Activated T-cell treated with anti-CD3 and anti-CD28 coated beads, Interleukin-2, amount 50 U/mL, for 48 hours (primary cell): ENCODE measurements at regions not wholly inside any gene's neighbourhood (a gene's known extent, or its start where the extent isn't known, plus 50 kb on each side); places are given as distances from the start of the nearest gene placed in this dataset.
"Not testable (repeated sequence)": the region's sequence is repeated elsewhere in the genome, so short reads cannot be mapped to it uniquely, and the experiment has no call there.

Source experiments
- DNase-seq, 2 experiments: peaks; one replicate each; pipeline ENCODE4 v3.0.0-alpha.2; 2020

DNA sequence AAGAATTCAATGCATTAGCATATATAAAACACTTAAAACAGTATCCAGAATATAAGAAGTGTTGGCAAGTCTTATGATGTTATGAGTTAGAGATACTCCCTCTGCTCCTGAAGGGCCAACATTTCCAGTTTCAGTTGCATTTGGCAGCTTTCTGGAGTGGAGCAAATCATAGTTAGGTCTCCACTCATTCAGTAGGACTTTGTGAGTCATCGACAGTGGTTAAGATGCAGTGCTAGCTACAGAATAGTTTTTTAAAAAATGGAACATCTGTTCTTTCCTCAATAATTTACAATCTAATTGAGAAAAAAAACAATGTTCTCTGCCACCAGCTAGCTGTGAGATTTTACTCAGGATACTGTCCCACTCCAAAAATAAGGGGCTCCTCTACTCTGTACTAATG, 389.1 kb downstream of the HLX start:
- no peak for DNase-seq

DNA sequence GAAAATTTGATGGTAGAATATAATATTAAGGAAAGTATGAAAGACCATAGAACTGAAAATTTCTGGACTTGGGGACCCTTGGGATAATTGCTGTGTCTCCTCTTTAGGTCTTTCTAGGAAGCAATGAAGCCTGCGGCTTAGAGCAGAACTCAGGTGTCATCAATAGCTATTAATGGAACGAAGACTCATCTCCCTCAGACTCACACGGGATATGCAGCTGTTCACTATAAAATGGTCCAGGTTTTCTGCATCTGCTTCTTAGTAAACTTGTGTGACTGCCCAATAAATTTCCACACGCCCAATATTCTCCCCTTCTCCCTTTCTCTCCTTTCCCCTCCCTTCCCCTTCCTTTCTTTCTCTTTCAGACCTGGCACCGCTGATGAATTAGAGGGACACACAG, 392.5 kb downstream of the HLX start:
- no peak for DNase-seq

DNA sequence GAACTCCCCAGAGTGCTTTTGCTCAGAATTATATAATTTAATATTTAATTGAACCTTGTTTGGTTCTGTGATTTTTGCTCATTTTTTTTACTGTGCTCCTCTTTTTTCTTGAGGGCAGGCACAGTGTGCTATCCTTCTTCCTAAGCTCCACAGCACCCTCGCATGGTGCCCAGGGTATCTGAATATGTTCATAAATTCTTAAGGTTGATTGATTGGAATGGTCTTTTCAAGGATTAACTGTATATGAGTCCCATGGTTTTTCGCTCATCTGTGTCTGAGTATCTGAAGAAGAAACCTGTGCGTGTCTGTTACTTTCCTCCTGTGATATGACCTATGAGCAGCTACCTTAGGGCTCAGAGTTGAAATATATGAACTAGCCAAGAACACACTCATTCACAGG, 393.7 kb downstream of the HLX start:
- no peak for DNase-seq

DNA sequence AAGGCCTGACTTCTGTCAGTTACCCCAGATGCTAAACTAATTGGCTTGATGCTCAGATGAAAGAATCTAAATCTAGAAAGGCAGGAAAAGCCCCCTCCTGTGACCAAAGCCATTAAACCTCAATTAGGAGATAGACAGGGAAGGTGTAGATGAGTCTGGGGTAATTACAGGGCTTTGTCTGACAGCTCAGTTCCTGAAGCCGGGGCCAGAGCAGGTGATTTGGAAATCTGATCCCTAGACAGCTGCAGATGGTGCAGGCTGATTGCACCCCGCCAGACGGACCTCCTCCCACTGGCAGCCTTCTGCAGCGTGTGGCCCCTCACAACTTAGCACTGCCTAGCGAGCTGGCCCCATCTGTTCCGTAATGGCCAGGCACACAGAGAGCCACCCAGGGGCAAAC, 395.1 kb downstream of the HLX start:
- DNase-seq = no peak

DNA sequence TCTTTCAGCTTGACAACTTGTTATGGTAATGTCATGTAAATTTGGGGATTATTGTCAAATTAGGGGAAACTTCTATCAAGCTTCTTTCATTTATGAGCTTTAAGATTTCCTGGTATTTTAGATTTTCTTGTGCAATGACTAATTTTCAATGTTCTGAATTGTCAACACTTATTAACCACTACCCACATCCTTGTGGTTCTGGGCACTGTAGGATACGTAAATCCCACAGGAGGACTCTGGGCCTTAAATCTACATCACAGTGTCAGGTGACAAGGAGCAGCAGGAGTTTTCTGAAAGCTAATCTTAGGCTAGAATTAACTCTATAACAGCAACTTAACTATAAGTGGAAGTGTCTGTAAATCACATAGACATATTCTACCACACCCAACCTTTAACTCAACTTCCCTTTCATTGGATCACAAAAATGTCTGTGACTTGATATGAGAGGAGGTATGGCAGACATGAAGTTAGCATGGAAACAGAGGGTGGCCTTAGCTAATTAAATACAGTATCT, 397.7 kb downstream of the HLX start:
- no peak for DNase-seq

DNA sequence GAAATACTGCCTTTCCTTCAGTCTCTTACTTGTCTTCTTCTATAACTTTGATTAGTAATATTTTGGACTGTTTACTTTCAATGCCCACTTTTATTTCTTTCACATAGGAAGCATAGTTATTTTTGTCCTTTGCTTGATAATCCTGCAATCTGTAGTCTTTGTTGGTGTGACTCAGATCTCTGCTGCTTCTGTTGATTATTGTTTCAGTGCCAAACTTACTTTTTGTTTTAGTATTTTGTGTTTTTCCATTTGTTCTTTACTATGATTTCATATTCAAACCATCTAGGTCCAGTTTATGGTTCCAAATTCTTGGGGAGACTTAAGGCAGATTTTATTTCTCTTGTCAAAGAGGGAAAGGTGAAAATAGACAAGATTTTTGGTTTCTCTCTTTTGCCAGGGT, 399.9 kb downstream of the HLX start:
- DNase-seq = no peak

DNA sequence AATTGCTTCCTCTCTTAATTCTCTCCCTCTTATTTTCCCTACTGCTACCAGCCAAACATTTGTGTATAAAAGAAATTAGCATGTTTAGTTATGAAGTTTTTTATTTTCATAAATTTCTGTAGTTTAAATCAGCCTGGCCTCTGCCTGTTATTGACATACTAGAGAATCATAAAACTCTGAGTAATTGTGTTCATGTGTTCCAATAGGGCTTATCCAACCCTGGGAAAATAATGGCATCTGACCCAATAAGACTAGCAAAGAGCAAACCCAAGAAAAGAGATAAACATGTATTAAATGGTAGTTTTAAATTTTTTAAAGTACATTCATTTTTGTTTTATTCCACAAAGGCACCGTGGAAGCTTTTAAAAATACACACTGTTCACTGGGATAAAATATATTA, 404.3 kb downstream of the HLX start:
- no peak for DNase-seq

DNA sequence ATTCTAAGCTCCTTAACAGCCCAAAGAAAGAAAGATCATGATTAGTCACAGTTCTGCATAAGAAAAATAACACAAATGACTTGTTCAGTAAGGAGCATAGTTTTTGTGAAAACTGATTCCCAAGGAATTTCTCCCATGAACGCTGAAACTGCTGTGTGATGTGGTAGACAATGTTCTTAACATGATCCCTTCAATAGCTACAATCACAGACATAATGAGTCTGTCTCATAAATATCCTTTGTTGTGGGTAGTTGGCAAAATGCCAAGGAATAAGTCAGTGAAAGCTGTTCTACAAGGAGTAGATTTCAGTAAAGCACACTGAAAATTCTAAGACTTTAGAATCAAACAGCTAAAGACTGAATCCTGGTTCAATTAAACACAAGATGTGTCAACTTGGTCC, 404.8 kb downstream of the HLX start:
- no peak for DNase-seq

DNA sequence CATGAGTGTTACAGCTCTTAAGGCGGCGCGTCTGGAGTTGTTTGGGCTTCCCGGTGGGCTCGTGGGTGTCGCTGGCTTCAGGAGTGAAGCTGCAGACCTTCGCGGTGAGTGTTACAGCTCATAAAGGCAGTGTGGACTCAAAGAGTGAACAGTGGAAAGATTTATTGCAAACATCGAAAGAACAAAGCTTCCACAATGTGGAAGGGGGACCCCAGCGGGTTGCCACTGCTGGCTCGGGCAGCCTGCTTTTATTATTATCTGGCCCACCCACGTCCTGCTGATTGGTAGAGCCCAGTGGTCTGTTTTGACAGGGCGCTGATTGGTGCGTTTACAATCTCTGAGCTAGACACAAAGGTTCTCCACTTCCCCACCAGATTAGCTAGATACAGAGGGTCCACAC, 405.7 kb downstream of the HLX start:
- not testable (repeated sequence) for DNase-seq

DNA sequence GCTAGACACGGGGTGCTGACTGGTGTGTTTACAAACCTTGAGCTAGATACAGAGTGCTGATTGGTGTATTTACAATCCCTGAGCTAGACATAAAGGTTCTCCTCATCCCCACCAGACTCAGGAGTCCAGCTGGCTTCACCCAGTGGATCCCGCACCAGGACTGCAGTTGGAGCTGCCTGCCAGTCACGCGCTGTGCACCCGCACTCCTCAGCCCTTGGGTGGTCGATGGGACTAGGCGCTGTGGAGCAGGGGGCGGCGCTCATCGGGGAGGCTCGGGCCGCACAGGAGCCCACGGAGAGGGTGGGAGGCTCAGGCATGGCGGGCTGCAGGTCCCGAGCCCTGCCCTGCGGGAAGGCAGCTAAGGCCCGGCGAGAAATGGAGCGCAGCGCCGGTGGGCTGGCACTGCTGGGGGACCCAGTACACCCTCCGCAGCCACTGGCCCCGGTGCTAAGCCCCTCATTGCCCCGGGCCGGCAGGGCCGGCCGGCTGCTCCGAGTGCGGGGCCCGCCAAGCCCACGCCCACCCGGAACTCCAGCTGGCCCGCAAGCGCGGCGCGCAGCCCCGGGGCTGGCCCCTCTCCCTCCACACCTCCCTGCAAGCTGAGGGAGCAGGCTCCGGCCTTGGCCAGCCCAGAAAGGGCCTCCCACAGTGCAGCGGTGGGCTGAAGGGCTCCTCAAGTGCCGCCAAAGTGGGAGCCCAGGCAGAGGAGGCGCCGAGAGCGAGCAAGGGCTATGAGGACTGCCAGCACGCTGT, 406.4 kb downstream of the HLX start:
- not testable (repeated sequence) for DNase-seq

DNA sequence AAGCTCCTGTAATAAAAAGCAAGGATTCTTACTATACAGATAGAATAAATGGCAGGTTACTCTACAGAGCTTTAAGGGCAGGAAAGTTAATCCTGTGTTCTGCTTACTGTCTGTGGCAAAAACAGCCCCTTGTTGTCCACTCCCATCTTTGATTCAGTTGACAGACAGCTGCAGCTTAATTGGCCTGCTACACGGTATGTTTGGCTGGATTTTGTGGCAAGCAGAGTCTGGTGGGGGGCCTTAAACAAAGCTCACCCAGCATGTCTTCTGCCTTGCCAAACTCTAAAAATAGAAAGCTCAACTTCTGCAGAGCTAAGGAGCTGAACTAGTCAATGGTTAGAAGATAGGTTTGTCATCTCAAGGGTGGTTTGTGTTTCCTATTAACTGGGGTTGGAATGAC, 407.2 kb downstream of the HLX start:
- DNase-seq = no peak

DNA sequence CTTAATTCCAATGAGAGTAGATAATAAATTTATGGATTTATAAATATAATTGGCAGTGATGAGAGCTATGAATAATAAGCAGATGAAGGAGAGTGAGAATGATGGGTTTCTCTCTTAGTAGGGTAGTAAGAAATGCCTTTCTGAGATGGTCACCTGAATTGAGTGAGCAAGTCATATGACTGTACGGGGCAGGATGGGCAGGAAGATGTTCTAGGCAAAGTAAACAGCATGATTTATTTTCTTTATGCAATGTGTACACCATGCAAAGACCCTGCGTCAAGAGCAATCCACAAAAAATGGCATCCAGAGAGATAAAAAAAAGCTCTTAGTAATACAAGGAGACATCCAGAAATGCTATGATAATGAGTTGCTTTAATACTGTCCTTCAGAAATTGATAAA, 409.9 kb downstream of the HLX start:
- DNase-seq = no peak

DNA sequence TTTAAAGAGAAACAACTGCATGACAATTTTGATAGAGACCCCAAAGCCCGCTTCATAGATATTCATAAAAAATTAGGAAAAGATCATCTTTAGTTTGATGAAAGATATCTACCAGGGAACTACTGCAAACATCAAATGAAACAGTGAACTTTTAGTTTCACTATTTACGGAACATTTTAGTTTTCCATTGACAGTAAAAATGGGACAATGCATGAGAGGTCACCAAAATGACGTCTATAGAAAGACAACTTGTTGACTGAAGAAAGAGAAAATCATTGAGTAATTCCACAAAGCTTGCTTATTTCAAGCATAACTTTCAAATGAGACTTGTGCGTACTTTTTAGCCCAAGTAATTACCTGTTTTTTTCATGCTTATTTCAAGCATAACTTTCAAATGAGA, 411.4 kb downstream of the HLX start:
- DNase-seq = no peak

DNA sequence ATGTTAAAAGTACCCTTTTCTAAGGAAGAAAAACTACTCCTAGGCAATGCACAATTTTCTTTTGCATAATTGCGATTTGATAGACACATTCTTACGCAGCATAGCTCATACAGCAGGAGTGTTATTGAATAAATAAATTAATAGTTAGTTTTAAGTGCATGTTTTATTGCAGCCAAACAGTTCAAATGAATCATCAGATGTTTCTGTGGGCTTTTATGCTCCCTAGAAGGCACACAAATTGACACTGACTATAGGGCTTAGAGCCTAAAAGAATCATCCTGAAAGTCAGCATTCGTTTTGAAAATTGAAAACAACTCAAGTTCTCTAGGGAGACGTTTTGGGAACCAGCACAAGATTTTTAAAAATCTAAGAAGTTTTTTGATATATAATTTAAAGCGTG, 411.9 kb downstream of the HLX start:
- DNase-seq = no peak

DNA sequence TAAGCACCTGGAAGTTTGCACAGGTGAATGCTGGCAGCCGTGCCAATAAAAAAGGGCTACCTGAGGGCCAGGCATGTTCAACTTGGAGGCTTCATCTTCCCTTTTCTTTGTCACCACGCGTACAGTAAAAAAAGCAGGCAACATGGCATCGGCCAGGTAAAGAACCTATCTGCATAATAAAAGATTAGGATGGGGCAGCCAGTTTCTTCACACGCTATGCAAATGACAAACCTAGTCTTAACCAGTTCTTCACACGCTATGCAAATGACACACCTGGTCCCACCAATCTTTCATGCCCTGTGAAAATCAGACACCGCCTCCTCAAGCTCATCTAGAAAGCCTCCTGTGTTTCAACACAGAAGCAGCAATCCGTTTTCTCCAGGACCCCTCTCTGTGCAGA, 413.4 kb downstream of the HLX start:
- no peak for DNase-seq

DNA sequence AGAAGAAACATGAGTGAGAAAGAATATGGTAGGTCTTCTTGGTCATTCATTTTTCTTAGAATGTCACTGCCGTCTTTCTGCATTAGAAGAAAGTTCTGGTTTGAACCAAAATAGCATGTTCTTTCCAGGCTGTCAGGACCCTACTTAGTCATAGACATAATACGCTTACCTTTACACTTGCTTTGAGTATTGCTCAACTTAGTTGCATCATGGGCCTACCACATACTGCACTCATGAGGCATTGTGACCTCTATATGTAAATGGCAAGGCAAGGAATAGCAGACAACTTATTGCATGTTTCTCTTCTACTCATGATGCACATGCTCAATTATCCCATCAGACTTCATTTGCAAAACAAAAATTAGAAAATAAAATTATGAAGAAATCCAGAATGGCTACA, 415.0 kb downstream of the HLX start:
- DNase-seq = no peak

DNA sequence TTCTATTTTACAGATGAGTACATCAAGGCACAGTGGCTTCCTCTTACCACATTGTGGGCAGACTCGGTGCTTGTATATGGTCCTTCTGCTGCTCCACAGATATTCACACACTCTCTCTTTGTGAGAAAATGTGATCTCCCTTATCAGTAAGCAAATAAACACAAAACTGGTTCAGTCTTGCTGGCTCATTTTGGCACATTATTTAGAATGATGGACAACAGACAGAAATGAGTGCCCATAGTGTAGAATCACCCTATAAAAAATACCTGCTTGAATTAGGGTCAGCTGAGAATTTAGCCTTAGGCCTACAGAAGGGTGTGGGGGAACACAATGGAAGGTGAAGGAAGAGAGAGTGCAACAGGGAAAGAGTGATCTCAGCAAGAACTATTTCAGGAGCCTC, 423.1 kb downstream of the HLX start:
- no peak for DNase-seq

DNA sequence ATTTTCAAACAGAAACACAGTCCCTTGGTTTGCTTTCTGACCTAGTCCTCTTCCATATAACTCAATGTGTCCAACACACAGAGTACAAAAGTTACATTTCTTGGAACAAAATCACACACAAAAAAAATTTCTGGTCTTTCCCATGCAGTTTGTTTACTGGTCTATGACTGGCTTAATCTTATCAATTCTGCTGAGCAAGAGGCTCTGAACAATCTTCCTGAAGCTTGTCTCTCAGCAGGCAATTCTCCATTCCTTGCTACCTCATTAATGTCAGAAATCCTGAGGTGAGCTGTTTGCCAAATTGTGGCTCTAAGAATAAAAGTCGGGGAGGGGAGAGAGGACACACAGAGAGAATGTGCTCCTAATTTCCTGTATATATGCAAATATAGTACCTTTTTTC, 423.6 kb downstream of the HLX start:
- no peak for DNase-seq

DNA sequence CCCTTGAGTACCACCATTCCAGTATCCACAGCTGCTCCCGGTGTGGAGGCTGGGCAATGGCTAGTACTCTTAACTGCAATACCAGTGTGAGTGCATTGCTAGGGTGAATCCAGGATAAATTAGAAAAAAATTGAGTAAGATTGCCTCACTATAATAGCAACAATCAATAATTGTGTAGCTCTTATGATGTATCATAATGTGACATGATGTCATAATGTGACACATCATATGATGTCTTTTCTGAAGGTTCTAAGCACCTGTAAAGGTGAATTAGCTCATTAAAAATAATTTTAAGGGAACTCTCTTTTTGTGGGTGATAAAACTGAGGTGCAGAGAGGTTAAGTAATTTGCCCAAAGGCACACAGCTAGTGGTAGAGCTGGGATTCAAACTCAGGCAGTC, 424.4 kb downstream of the HLX start:
- no peak for DNase-seq

DNA sequence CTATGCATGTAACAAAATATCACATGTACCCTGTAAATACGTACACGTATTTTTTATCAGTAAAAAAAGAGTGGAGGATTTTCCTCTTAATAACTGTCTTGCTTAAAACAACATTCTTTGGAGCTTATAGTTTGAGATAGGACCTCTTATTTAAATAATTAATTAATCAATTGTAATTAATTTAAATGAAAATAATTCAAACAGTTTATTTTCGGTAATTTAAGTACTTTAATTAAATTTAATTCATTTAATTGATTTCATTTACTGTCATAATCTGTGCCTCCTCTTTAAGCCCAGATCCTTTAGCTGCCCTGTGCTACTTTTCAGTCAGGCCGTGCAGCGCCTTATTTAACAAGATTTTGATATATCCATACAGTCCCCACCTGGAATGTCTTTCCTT, 427.0 kb downstream of the HLX start:
- no peak for DNase-seq

DNA sequence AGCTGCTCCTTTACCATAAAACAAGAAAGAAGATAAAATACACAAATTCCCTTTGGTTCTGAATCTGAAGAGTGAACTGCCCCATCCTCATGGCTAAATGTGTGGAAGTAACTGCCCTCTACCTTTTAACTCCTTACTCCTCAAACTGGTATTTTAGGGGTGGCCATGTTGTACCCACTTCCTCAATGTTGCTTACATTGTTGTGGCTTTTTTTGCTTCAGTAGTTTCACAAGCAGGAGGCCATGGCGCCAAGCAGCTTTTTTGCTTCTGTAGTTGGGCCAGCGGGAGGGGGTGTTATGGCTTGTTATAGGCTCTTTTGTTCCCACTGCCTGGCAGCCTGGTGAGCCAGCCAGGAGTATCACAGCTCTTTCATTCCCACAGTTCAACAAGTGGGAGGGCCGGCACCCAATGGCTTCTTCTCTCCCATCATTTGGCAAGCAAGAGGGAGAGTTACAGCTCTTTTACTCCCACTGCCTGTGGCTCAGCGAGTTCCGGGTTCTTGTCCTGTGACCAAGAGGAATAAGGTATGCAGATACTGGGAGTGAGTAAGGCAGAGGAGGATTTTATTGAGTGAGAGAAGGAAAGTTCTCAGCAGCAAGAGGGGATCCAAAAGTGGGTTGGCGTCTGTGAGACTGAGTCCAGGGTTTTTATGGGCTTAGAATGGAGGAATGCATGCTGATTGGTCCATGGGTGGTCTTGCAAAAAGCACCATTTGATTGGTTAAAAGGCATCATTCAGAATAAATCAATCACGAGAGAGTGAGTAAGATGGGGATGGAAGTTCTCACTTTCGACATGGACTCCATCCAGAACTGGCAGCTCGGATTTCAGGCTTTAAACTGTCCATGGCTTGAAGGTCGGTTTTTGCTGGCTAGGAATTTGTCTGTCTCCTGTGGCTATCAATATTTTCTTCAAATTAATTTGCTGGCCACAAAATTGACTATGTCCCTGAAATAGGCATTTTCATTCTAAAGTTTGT, 429.6 kb downstream of the HLX start:
- DNase-seq = no peak

DNA sequence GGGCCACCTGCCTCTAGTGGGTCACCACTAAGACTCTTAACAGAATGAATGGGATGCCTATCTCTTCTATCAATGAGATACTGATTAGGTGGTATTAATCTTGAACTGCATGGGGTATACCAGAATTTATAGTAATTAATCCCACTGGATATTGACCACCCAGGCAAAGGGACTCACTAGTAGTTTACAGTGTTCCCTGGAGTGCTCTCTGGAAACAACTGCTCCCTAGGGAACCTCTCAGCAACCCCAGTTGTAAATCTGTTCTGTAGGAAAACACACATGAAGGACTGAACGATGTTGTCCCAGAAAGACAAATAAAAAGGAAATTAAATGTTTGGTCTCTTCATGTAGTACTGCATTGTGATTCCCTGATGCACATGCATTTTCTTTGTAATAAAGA, 430.5 kb downstream of the HLX start:
- no peak for DNase-seq

DNA sequence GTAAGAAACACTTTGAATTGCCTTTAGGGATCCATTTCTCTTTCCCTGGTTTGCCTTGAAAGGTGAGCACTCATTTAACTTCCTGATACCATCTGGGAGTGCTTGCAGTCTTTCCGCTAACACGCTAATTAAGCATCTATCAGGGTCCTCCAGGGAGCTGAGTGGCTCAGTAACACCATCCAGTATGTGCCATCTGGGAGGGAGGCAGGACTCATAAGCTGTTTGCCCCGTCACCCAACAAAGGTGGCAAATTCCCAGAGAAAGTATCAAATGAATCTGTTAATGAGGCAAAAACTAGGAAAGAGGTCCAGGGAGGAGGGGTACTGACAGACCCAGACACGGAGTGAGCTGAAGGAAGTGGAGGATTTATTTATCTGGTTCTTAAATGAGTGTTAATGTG, 430.9 kb downstream of the HLX start:
- DNase-seq = no peak

DNA sequence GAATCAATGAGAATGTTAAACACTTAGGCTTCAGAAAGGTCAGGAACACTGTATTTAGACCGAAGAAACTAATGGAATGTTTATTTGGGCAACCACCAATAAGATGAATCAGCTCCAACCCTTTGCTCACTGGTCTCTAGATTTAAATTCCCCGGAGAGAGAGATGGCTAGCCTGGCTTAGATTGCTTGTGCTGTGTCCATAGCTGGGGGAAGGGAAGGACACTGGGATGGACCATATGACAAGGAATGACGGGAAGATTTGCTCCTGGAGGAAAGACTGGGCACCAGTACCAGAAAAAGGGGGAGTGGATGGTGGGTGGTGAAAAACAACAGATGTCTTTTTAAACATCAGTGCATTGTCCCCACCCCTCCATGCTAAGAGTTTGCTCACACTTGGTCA, 426.6 kb downstream of the DUSP10 start:
- no peak for DNase-seq
